GM12865 (cell line): ENCODE measurements at regions not wholly inside any gene's neighbourhood (a gene's known extent, or its start where the extent isn't known, plus 50 kb on each side); places are given as distances from the start of the nearest gene placed in this dataset.

Experiments used
- DNase-seq: peaks from one replicate; pipeline ENCODE4 v3.0.0; 2010; ENCODE audit warnings: low read depth
- H3K4me3 ChIP-seq: 2 replicates; pipeline ENCODE4 v1.5.1; 2011; ENCODE audit warnings: mild to moderate bottlenecking, low read depth, low read length, control low read depth
- CTCF ChIP-seq: IDR thresholded peaks from 2 replicates; pipeline ENCODE4 v1.5.1; 2011; ENCODE audit warnings: low read length, control low read depth, low read depth, inconsistent platforms; ENCODE audit not compliant: insufficient read depth; ENCODE audit errors: missing control alignments

DNA sequence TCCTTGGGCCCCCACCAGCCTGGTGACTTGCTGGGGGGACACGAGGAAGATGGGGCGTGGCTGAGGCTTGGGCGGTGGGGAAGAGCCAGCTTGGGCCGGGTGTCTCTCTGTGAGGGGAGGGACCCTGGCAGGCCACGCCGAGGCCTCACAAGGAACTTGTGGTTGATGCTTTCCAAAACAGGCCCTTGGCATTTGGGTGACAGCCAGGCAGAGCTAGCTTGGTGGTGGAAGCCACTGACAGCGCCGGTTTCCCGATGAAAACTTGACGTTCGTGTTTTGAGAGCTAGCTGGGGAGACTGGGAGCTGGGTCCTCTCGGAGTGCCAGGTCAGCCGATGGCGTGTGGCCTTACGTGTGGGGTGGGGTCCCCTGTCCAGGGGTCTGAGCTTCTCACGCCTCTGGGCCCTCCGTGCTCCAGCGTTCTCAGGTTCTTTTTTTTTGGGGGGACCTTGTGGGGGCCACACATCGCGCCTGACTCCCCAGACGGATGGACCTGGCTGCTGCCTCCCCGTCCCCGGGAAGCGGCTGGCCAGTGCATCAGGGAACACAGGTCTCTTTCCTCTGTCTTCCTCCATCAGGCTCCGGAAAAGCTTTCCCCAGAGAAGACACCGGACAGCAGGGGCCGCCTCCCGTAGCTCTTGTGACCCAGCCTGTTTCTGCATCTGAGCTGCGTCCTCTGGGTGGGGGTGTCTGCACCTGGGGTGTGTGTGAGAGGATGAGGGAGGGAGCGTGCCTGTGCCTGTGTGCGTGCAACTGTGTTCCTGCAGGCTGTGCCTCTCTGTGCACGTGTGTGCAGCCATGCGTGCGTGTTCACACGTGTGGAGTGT, 129.3 kb upstream of the LPCAT1 start:
- DNase-seq, result peak; percentile 48
- no peak for TF ChIP-seq CTCF
- no peak overlapping the region for H3K4me3 ChIP-seq

DNA sequence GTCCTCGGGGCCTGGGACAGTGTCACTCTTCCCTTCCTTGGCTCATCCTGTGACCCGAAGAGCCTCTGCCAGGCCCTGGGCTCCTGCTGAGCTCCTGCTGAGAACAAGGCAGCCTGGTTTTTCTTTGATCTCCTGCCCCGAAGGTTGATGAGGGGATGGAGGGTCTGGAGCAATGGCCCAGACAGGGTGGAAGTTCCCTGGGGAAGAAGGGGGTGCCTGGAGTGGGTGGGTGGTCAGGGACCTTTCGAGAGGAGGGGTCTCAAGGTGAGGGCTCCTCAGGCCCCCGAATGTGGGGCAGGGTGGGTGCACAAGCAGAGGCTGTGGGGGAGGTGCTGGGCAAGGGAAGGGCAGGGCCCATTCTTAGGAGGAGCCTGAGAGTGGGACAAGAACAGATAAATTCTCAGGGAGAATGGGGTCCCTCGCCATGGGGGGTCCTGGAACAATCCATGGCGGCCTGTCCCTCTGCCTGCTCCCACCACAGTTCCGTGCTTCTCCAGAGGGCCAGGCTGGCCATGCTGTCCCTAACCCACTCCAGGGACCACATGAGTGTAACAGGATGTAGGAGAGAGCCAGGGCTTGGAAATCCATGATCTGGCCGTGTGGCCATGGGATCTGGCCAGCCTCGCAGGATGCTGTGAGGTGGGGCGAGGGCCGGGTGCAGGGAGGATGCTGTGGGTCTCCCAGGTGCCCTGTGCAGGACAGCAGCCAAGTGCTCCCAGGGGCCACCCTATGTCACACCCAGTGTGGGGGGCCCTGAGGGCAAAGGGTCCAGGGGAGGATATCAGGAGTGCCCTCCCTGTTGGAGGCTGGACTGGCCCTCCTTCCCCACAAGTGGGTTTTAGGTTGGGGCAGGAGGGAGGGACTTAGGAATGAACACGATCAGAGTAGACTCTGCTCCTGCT, 128.5 kb upstream of the LPCAT1 start:
- H3K4me3 ChIP-seq, result no peak overlapping the region
- TF ChIP-seq CTCF, result no peak
- DNase-seq, result no peak

- no peak overlapping the region for H3K4me3 ChIP-seq
- TF ChIP-seq CTCF, result no peak
- no peak for DNase-seq
Observed at GRCh38 chr5:1651250-1651649, 127.5 kb upstream of the LPCAT1 start.

DNA sequence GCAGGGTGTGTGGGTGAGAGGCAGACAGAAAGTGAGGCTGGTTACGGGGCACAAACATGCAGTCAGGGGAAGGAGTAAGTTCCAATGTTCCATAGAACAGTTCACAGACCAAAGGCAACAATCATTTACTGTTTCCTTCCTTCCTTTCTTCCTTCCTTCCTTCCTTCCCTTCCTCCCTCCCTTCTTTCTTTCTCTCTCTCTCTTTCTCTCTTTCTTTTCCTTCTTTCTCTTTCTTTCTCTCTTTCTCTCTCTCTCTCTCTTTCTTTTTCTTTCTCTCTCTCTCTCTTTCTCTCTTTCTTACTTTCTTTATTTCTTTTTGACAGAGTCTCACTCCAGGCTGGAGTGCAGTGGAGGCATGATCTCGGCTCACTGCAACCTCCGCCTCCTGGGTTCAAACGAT, 125.8 kb upstream of the LPCAT1 start:
- no peak overlapping the region for H3K4me3 ChIP-seq
- no peak for TF ChIP-seq CTCF

DNA sequence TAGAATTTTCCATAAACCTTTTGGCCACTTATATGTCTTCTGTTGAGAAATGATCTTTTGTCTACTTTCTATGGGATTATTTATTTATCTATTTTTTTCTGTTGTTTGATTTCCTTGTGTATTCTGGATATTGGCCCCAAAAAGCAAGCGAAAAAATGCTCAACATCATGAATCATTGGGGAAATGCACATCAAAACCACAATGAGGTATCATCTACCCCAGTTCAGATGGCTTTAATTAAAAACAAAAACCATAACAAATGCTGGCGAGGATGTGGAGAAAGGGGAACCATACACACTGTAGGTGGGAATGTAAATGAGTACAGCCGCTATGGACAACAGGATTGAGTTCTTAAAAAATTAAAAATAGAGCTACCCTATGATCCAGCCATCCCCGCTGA, 125.0 kb upstream of the LPCAT1 start:
- H3K4me3 ChIP-seq, result no peak overlapping the region
- DNase-seq, result no peak
- no peak for TF ChIP-seq CTCF

More for the DNA sequence above, 125.8 kb upstream of the LPCAT1 start:
- DNase-seq, result no peak

GRCh38 chr5:1647580-1647979, 123.8 kb upstream of the LPCAT1 start:
- no peak for TF ChIP-seq CTCF
- no peak for DNase-seq

More at GRCh38 chr5:1647580-1647979, 123.8 kb upstream of the LPCAT1 start:
- no peak overlapping the region for H3K4me3 ChIP-seq
